Astrocyte (in vitro differentiated cells and primary cell): ENCODE measurements at regions not wholly inside any gene's neighbourhood (a gene's known extent, or its start where the extent isn't known, plus 50 kb on each side); places are given as distances from the start of the nearest gene placed in this dataset.
"Not testable (repeated sequence)": the region's sequence is repeated elsewhere in the genome, so short reads cannot be mapped to it uniquely, and the experiment has no call there.

Source experiments
- DNase-seq: peaks from one replicate; pipeline ENCODE4 v3.0.0-alpha.2; 2010; ENCODE audit warnings: low read depth
- FAIRE-seq: peaks from 2 replicates; lab custom pipeline; 2011; peaks lifted over from hg19 to GRCh38; lab: Jason Lieb, UNC
- H2AFZ ChIP-seq: 2 replicates; pipeline ENCODE4 v1.6.0; 2012; ENCODE audit warnings: low read depth, low read length, inconsistent platforms
- H3K27ac ChIP-seq: 2 replicates; pipeline ENCODE4 v1.5.1; 2011; ENCODE audit warnings: low read depth, low read length, inconsistent platforms
- H3K27me3 ChIP-seq: 2 replicates; pipeline ENCODE4 v1.6.0; 2011; ENCODE audit warnings: low read length, inconsistent platforms; ENCODE audit not compliant: insufficient read depth
- H3K36me3 ChIP-seq: 2 replicates; pipeline ENCODE4 v1.5.1; 2011; ENCODE audit warnings: low read length, inconsistent platforms; ENCODE audit not compliant: insufficient read depth
- H3K4me1 ChIP-seq: 2 replicates; pipeline ENCODE4 v1.5.1; 2011; ENCODE audit warnings: low read length, inconsistent platforms; ENCODE audit not compliant: insufficient read depth
- H3K4me2 ChIP-seq: 2 replicates; pipeline ENCODE4 v1.6.0; 2012; ENCODE audit warnings: low read length, inconsistent platforms
- H3K4me3 ChIP-seq: 2 replicates; pipeline ENCODE4 v1.5.1; 2011; ENCODE audit warnings: low read depth, mild to moderate bottlenecking, low read length, inconsistent platforms; ENCODE audit not compliant: insufficient read depth
- H3K79me2 ChIP-seq: 2 replicates; pipeline ENCODE4 v1.6.0; 2012; ENCODE audit warnings: mild to moderate bottlenecking, low read length, inconsistent platforms; ENCODE audit not compliant: insufficient read depth
- H3K9ac ChIP-seq: 2 replicates; pipeline ENCODE4 v1.6.0; 2012; ENCODE audit warnings: mild to moderate bottlenecking, low read length, inconsistent platforms
- H3K9me3 ChIP-seq: 2 replicates; pipeline ENCODE4 v1.5.1; 2012; ENCODE audit warnings: low read depth, mild to moderate bottlenecking, low read length, inconsistent platforms; ENCODE audit not compliant: insufficient read depth
- H4K20me1 ChIP-seq: 2 replicates; pipeline ENCODE4 v1.6.0; 2012; ENCODE audit warnings: low read length, inconsistent platforms; ENCODE audit not compliant: insufficient read depth
- H3K27ac Mint-ChIP-seq: one replicate; pipeline ENCODE4 v1.8.0; 2021; ENCODE audit warnings: mild to moderate bottlenecking, mixed read lengths; ENCODE audit not compliant: unreplicated experiment
- H3K27me3 Mint-ChIP-seq: one replicate; pipeline ENCODE4 v1.8.0; 2021; ENCODE audit warnings: low read depth, mixed read lengths; ENCODE audit not compliant: unreplicated experiment
- H3K36me3 Mint-ChIP-seq: one replicate; pipeline ENCODE4 v1.8.0; 2021; ENCODE audit warnings: low read depth, mixed read lengths; ENCODE audit not compliant: unreplicated experiment
- H3K4me1 Mint-ChIP-seq: one replicate; pipeline ENCODE4 v1.8.0; 2021; ENCODE audit warnings: low read depth, mixed read lengths; ENCODE audit not compliant: unreplicated experiment
- H3K4me3 Mint-ChIP-seq: one replicate; pipeline ENCODE4 v1.8.0; 2021; ENCODE audit warnings: mild to moderate bottlenecking, moderate library complexity, mixed read lengths; ENCODE audit not compliant: unreplicated experiment
- H3K9me3 Mint-ChIP-seq: one replicate; pipeline ENCODE4 v1.8.0; 2021; ENCODE audit warnings: mild to moderate bottlenecking, mixed read lengths; ENCODE audit not compliant: unreplicated experiment
- EZH2 ChIP-seq: IDR thresholded peaks from 2 replicates; pipeline ENCODE4 v1.6.1; 2012; ENCODE audit warnings: mild to moderate bottlenecking, low read length, inconsistent platforms; ENCODE audit not compliant: insufficient read depth
- TF ChIP-seq, protein P1 (sequence below): IDR thresholded peaks from 2 replicates; pipeline ENCODE4 v1.5.1; 2011; ENCODE audit warnings: low read depth, mild to moderate bottlenecking, inconsistent platforms, low read length, moderate library complexity; ENCODE audit not compliant: insufficient read depth

- Mint-ChIP-seq H3K27ac (no peak overlapping the region), H3K36me3 (no peaks in the 10 kb centered on the region), H3K9me3 (no peaks in the 10 kb centered on the region), H3K27me3 (no peaks in the 10 kb centered on the region), H3K4me3 (no peak overlapping the region), H3K4me1 (peaks cover 7% of the 10 kb centered on the region)
- H3K36me3 ChIP-seq = no peaks in the 10 kb centered on the region
- no peak overlapping the region for H3K27ac ChIP-seq
- TF ChIP-seq EZH2 = no peak
- TF ChIP-seq, protein P1, sequence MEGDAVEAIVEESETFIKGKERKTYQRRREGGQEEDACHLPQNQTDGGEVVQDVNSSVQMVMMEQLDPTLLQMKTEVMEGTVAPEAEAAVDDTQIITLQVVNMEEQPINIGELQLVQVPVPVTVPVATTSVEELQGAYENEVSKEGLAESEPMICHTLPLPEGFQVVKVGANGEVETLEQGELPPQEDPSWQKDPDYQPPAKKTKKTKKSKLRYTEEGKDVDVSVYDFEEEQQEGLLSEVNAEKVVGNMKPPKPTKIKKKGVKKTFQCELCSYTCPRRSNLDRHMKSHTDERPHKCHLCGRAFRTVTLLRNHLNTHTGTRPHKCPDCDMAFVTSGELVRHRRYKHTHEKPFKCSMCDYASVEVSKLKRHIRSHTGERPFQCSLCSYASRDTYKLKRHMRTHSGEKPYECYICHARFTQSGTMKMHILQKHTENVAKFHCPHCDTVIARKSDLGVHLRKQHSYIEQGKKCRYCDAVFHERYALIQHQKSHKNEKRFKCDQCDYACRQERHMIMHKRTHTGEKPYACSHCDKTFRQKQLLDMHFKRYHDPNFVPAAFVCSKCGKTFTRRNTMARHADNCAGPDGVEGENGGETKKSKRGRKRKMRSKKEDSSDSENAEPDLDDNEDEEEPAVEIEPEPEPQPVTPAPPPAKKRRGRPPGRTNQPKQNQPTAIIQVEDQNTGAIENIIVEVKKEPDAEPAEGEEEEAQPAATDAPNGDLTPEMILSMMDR = no peak
- no peaks in the 10 kb centered on the region for H4K20me1 ChIP-seq
- H2AFZ ChIP-seq = no peak overlapping the region
- H3K4me1 ChIP-seq = no peaks in the 10 kb centered on the region
- no peaks in the 10 kb centered on the region for H3K79me2 ChIP-seq
- no peak for FAIRE-seq
- no peak overlapping the region for H3K4me2 ChIP-seq
- H3K27me3 ChIP-seq = no peaks in the 10 kb centered on the region
- no peak for DNase-seq
- H3K4me3 ChIP-seq = no peak overlapping the region
- no peak overlapping the region for H3K9ac ChIP-seq
- H3K9me3 ChIP-seq = no peaks in the 10 kb centered on the region
Measured at GRCh38 chr2:163943403-163944346, 207.9 kb upstream of the FIGN start.

DNA sequence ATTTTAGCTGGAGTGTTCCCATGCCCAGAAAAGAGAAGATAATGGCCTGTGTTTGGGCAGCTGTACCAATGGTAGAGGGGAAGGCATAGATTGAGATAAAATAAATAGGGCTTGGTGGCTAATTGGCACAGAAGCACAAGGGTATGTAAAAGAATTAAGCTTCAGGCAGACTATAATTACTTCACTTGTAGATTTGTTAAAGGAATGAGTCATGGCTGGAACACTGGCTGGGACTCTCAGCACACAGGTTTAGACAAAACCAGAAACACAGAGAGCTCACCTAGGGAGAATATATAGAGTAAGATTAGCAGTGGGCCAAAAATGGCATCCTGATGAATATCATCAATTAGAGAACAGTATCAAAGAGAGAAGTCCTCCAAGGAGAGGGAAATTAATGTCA lies 198.3 kb upstream of the FIGN start:
- Histone ChIP-seq H3K27ac (no peak overlapping the region), H3K9ac (no peak overlapping the region), H3K79me2 (no peaks in the 10 kb centered on the region), H3K4me3 (no peak overlapping the region), H3K9me3 (no peaks in the 10 kb centered on the region), H2AFZ (no peak overlapping the region), H3K27me3 (no peaks in the 10 kb centered on the region), H3K4me1 (no peaks in the 10 kb centered on the region), H3K4me2 (no peak overlapping the region), H3K36me3 (no peaks in the 10 kb centered on the region), H4K20me1 (no peaks in the 10 kb centered on the region)
- Mint-ChIP-seq H3K27me3 (no peaks in the 10 kb centered on the region), H3K4me1 (no peaks in the 10 kb centered on the region), H3K4me3 (no peak overlapping the region), H3K27ac (no peak overlapping the region), H3K36me3 (no peaks in the 10 kb centered on the region), H3K9me3 (no peaks in the 10 kb centered on the region)
- TF ChIP-seq EZH2 = no peak
- TF ChIP-seq, protein P1 = no peak
- DNase-seq (peak; percentile 3), FAIRE-seq (no peak)

GRCh38 chr2:163919717-163920116 lies 183.9 kb upstream of the FIGN start:
- Histone ChIP-seq H3K36me3 (no peaks in the 10 kb centered on the region), H3K27me3 (no peaks in the 10 kb centered on the region), H2AFZ (no peak overlapping the region), H3K4me1 (no peaks in the 10 kb centered on the region), H3K27ac (no peak overlapping the region), H3K79me2 (no peaks in the 10 kb centered on the region), H4K20me1 (no peaks in the 10 kb centered on the region), H3K9ac (no peak overlapping the region), H3K4me3 (no peak overlapping the region), H3K9me3 (no peaks in the 10 kb centered on the region), H3K4me2 (no peak overlapping the region)
- TF ChIP-seq, protein P1 = no peak
- TF ChIP-seq EZH2 = no peak
- Mint-ChIP-seq H3K4me1 (no peaks in the 10 kb centered on the region), H3K9me3 (no peaks in the 10 kb centered on the region), H3K27ac (no peak overlapping the region), H3K36me3 (no peaks in the 10 kb centered on the region), H3K4me3 (no peak overlapping the region), H3K27me3 (no peaks in the 10 kb centered on the region)
- FAIRE-seq = no peak
- no peak for DNase-seq

GRCh38 chr2:163914486-163914885 lies 178.7 kb upstream of the FIGN start:
- not testable (repeated sequence) for H3K27me3 ChIP-seq, FAIRE-seq, H3K36me3 ChIP-seq, H4K20me1 ChIP-seq, H3K9me3 ChIP-seq, H3K27me3 Mint-ChIP-seq, H3K79me2 ChIP-seq, H3K4me3 ChIP-seq, DNase-seq, H3K4me1 Mint-ChIP-seq, H3K4me3 Mint-ChIP-seq, H3K4me2 ChIP-seq, H3K27ac Mint-ChIP-seq, H2AFZ ChIP-seq, H3K36me3 Mint-ChIP-seq, H3K9ac ChIP-seq, H3K9me3 Mint-ChIP-seq, H3K27ac ChIP-seq, H3K4me1 ChIP-seq
